DND-41 (cell line): ENCODE measurements at regions not wholly inside any gene's neighbourhood (a gene's known extent, or its start where the extent isn't known, plus 50 kb on each side); places are given as distances from the start of the nearest gene placed in this dataset.

Experiments
- EZH2 ChIP-seq: IDR thresholded peaks from 3 replicates; pipeline ENCODE4 v1.6.1; 2012; ENCODE audit warnings: borderline replicate concordance, low read depth, mild to moderate bottlenecking, moderate library complexity, low read length, inconsistent platforms; ENCODE audit not compliant: severe bottlenecking
- TF ChIP-seq, protein P1 (sequence below): IDR thresholded peaks from 2 replicates; pipeline ENCODE4 v1.5.1; 2012; ENCODE audit warnings: borderline replicate concordance, low read length, moderate library complexity, mild to moderate bottlenecking; ENCODE audit not compliant: poor library complexity, severe bottlenecking; ENCODE audit errors: extremely low read depth

DNA sequence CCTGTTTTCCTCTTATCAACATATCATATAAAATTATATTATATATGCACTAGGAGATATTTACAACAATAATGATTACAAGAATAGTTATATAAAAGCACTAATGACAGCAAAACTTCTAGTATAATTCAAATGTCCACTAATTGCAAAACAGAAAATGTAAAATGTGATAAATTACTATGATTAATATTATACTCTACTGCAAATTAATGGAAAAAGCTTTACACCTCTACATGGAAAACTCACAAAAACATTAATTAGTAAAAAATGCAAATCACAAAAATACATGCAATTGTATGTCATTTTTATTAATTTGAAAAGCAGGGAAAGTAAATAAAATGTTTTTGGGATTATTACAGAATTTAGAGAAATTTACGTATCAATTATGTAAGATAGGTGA is 681.0 kb upstream of the PCDH20 start:
- TF ChIP-seq, protein P1, sequence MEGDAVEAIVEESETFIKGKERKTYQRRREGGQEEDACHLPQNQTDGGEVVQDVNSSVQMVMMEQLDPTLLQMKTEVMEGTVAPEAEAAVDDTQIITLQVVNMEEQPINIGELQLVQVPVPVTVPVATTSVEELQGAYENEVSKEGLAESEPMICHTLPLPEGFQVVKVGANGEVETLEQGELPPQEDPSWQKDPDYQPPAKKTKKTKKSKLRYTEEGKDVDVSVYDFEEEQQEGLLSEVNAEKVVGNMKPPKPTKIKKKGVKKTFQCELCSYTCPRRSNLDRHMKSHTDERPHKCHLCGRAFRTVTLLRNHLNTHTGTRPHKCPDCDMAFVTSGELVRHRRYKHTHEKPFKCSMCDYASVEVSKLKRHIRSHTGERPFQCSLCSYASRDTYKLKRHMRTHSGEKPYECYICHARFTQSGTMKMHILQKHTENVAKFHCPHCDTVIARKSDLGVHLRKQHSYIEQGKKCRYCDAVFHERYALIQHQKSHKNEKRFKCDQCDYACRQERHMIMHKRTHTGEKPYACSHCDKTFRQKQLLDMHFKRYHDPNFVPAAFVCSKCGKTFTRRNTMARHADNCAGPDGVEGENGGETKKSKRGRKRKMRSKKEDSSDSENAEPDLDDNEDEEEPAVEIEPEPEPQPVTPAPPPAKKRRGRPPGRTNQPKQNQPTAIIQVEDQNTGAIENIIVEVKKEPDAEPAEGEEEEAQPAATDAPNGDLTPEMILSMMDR = no peak
- no peak for TF ChIP-seq EZH2
